Astrocyte of the cerebellum (primary cell): ENCODE measurements at regions not wholly inside any gene's neighbourhood (a gene's known extent, or its start where the extent isn't known, plus 50 kb on each side); places are given as distances from the start of the nearest gene placed in this dataset.

Experiments used
- DNase-seq: peaks from one replicate; pipeline ENCODE4 v3.0.0-alpha.2; 2011; ENCODE audit warnings: low read depth
- H3K4me3 ChIP-seq: 2 replicates; pipeline ENCODE4 v1.5.1; 2011; ENCODE audit warnings: mild to moderate bottlenecking, low read depth, low read length, moderate library complexity
- CTCF ChIP-seq: IDR thresholded peaks from 2 replicates; pipeline ENCODE4 v1.5.1; 2012; ENCODE audit warnings: low read length, low read depth, moderate library complexity, mild to moderate bottlenecking; ENCODE audit errors: missing control alignments
- in situ Hi-C: cut with HindIII; loops from 2 replicates; pipeline ENCODE4 v1.10.0; 2017; ENCODE audit warnings: low sequenced_read_pairs

GRCh38 chr9:126117158-126117425 lies 209.5 kb upstream of the MVB12B start:
- no peak for TF ChIP-seq CTCF

GRCh38 chr9:126117631-126118030 lies 209.0 kb upstream of the MVB12B start:
- DNase-seq = no peak
- in situ Hi-C loops = no loop called here
- TF ChIP-seq CTCF = no peak
- no peak overlapping the region for H3K4me3 ChIP-seq

More at GRCh38 chr9:126117158-126117425, 209.5 kb upstream of the MVB12B start:
- DNase-seq = no peak
- in situ Hi-C loops = no loop called here
- H3K4me3 ChIP-seq = no peak overlapping the region

GRCh38 chr9:126119731-126120130 lies 206.9 kb upstream of the MVB12B start:
- no peak for DNase-seq
- TF ChIP-seq CTCF = no peak
- in situ Hi-C loops = no loop called here
- no peak overlapping the region for H3K4me3 ChIP-seq

- no peak for DNase-seq
- TF ChIP-seq CTCF = no peak
- H3K4me3 ChIP-seq = no peak overlapping the region
- in situ Hi-C loops = no loop called here
These were observed 203.6 kb upstream of the MVB12B start for GRCh38 chr9:126122901-126123616.

GRCh38 chr9:126123927-126124326 lies 202.7 kb upstream of the MVB12B start:
- no peak for TF ChIP-seq CTCF
- in situ Hi-C loops = no loop called here
- no peak for DNase-seq
- H3K4me3 ChIP-seq = no peak overlapping the region

GRCh38 chr9:126125177-126125576 lies 201.5 kb upstream of the MVB12B start:
- no peak overlapping the region for H3K4me3 ChIP-seq
- DNase-seq = no peak
- TF ChIP-seq CTCF = no peak
- in situ Hi-C loops = no loop called here
